Gastrocnemius medialis (tissue), 4 donors: ENCODE measurements at regions not wholly inside any gene's neighbourhood (a gene's known extent, or its start where the extent isn't known, plus 50 kb on each side); places are given as distances from the start of the nearest gene placed in this dataset.

Source experiments
- ATAC-seq, 2 donors: fragments of 150-250 bp; one replicate each; pipeline ENCODE4 v1.9.1; 2016
- DNase-seq, 2 donors: peaks; one replicate each; pipeline ENCODE4 v3.0.0-alpha.2; 2019
- H3K27ac ChIP-seq, 4 donors: fragments of 200-600 bp; sonication (generic); 1 replicate in 1 of 4; 2 replicates in 3 of 4; pipeline ENCODE4 v1.5.1; 2016 to 2018; ENCODE audit warnings: mild to moderate bottlenecking in 2 of 4, moderate library complexity in 1 of 4
- H3K27me3 ChIP-seq, 3 donors: fragments of 200-600 bp; sonication (generic) in 2 of 3; 1 replicate in 1 of 3; 2 replicates in 2 of 3; pipeline versions ENCODE4 v1.5.1 to v1.6.0; 2016 to 2019; ENCODE audit warnings: mild to moderate bottlenecking in 1 of 3, moderate library complexity in 1 of 3
- H3K36me3 ChIP-seq, 2 donors: fragments of 200-600 bp; sonication (generic) in 1 of 2; one replicate each; pipeline ENCODE4 v1.5.1; 2017 to 2018
- H3K4me1 ChIP-seq, 2 donors: fragments of 200-600 bp; sonication (generic) in 1 of 2; one replicate each; pipeline ENCODE4 v1.5.1; 2016 to 2017; ENCODE audit warnings: mild to moderate bottlenecking in 2 of 2
- H3K4me3 ChIP-seq, 4 donors: fragments of 200-600 bp; sonication (generic) in 3 of 4; 1 replicate in 1 of 4; 2 replicates in 3 of 4; pipeline ENCODE4 v1.5.1; 2016 to 2019; ENCODE audit warnings: mild to moderate bottlenecking in 2 of 4
- H3K9me3 ChIP-seq, 3 donors: fragments of 200-600 bp; sonication (generic) in 2 of 3; 1 replicate in 1 of 3; 2 replicates in 2 of 3; pipeline ENCODE4 v1.5.1; 2016 to 2019
- POLR2A ChIP-seq, 2 donors: fragments of 450-650 bp; IDR thresholded peaks; one replicate each; pipeline ENCODE4 v1.6.1; 2017; ENCODE audit warnings: antibody characterized with exemption in 2 of 2, mild to moderate bottlenecking in 2 of 2, moderate library complexity in 2 of 2
- in situ Hi-C, 4 donors: fragments of 200-750 bp; cut with MboI; loops; one replicate each; pipeline versions ENCODE4 v1.15.0 to v1.8.0; 2017; ENCODE audit warnings: low sequenced_read_pairs in 4 of 4
- intact Hi-C: fragments of 100-400 bp; cut with DNase I; formaldehyde crosslinking; loops from one replicate; pipeline ENCODE4 v1.15.1; 2023; ENCODE audit warnings: low total_unique reads
- TF ChIP-seq, protein P1 (sequence below), 5 experiments: fragments of 450-650 bp in 3 of 5; fragments of 200-600 bp in 2 of 5; sonication (generic) in 2 of 5; IDR thresholded peaks in 4 of 5; conservative IDR thresholded peaks in 1 of 5; 1 replicate in 4 of 5; 2 replicates in 1 of 5; pipeline ENCODE4 v1.5.1; 2016 to 2019; ENCODE audit warnings: antibody characterized with exemption in 5 of 5, mild to moderate bottlenecking in 3 of 5, moderate library complexity in 3 of 5

DNA sequence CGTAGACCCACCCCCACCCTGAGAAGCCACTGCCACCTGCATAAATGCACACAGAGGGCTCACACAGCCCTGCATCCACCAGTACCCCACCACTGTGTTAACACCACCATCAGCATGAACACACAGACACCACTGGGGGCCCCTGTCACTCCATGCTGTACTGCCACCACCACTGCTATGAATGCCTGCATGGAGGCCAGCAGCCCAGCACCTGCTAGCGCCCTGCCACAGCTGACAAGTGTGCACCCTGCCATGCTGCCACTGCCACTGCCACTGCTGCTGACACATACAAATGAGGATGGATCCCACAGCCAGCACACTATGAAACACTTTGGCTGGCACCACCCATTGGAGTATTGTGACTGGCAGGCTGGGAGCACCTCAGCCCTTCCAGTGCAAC is 361.0 kb downstream of the TAFA4 start:
- H3K27me3 ChIP-seq: no peaks in the 10 kb centered on the region
- TF ChIP-seq, protein P1, sequence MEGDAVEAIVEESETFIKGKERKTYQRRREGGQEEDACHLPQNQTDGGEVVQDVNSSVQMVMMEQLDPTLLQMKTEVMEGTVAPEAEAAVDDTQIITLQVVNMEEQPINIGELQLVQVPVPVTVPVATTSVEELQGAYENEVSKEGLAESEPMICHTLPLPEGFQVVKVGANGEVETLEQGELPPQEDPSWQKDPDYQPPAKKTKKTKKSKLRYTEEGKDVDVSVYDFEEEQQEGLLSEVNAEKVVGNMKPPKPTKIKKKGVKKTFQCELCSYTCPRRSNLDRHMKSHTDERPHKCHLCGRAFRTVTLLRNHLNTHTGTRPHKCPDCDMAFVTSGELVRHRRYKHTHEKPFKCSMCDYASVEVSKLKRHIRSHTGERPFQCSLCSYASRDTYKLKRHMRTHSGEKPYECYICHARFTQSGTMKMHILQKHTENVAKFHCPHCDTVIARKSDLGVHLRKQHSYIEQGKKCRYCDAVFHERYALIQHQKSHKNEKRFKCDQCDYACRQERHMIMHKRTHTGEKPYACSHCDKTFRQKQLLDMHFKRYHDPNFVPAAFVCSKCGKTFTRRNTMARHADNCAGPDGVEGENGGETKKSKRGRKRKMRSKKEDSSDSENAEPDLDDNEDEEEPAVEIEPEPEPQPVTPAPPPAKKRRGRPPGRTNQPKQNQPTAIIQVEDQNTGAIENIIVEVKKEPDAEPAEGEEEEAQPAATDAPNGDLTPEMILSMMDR (IDR thresholded peaks at IDR 0.05 in 4 of 5, conservative IDR thresholded peaks at IDR 0.05 in 1 of 5): no peak
- no peak for TF ChIP-seq POLR2A (IDR thresholded peaks at IDR 0.05)
- no peak overlapping the region for H3K27ac ChIP-seq
- no peak overlapping the region for H3K4me3 ChIP-seq
- ATAC-seq: no peak
- H3K4me1 ChIP-seq: no peaks in the 10 kb centered on the region
- DNase-seq: no peak
- intact Hi-C loops (no loop called here), in situ Hi-C loops (no loop called here)
- H3K9me3 ChIP-seq: no peaks in the 10 kb centered on the region
- no peaks in the 10 kb centered on the region for H3K36me3 ChIP-seq

DNA sequence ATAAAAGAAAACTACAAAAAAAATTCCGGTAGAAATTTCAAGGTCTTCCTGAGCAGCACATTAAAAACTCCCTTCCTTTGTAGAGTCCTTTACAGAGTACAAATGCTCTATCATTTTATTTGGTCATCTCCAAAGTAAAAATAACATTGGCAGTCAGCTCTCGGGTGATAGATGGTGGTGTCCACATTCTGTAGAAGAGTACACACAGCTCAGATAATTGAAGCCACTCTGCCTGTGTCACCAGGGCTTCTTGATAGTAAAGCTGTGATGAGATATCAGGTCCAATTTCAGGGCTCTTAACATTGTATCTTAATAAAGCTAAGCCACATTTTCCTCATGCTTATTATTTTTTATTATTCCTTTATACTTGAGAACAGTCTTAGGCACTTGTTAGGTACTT is 371.6 kb downstream of the TAFA4 start:
- Histone ChIP-seq H3K4me3 (no peak overlapping the region), H3K27me3 (no peaks in the 10 kb centered on the region), H3K36me3 (no peaks in the 10 kb centered on the region), H3K27ac (no peak overlapping the region), H3K4me1 (no peaks in the 10 kb centered on the region), H3K9me3 (no peaks in the 10 kb centered on the region)
- in situ Hi-C loops (no loop called here), intact Hi-C loops (no loop called here)
- DNase-seq (no peak), ATAC-seq (no peak)
- TF ChIP-seq POLR2A (IDR thresholded peaks at IDR 0.05): no peak
- TF ChIP-seq, protein P1 (IDR thresholded peaks at IDR 0.05 in 4 of 5, conservative IDR thresholded peaks at IDR 0.05 in 1 of 5): no peak

DNA sequence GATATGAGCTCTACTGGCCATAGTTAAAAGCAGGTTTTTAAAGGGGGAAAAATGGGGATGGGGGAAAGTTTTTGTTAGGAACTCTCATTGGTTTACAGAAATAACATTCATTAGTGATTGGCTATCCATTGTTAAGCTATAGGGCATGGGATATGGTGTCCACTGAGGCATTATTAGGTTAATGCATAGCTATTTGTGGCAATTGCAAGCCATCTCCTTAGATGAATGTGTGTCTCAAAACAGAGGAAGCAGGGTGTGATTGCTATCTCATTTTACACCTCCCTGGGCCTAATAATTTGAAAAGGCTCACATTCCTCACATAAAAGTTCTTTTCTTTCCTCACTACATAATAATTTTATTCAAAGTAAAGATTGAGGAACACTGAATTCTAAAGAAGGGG is 396.6 kb downstream of the TAFA4 start:
- TF ChIP-seq, protein P1 (IDR thresholded peaks at IDR 0.05 in 4 of 5, conservative IDR thresholded peaks at IDR 0.05 in 1 of 5): no peak
- no peak for TF ChIP-seq POLR2A (IDR thresholded peaks at IDR 0.05)
- no peaks in the 10 kb centered on the region for H3K27me3 ChIP-seq
- H3K36me3 ChIP-seq: no peaks in the 10 kb centered on the region
- in situ Hi-C loops (no loop called here), intact Hi-C loops (no loop called here)
- no peak overlapping the region for H3K27ac ChIP-seq
- DNase-seq: no peak
- H3K4me3 ChIP-seq: no peak overlapping the region
- no peak for ATAC-seq
- no peaks in the 10 kb centered on the region for H3K4me1 ChIP-seq
- H3K9me3 ChIP-seq: no peaks in the 10 kb centered on the region

DNA sequence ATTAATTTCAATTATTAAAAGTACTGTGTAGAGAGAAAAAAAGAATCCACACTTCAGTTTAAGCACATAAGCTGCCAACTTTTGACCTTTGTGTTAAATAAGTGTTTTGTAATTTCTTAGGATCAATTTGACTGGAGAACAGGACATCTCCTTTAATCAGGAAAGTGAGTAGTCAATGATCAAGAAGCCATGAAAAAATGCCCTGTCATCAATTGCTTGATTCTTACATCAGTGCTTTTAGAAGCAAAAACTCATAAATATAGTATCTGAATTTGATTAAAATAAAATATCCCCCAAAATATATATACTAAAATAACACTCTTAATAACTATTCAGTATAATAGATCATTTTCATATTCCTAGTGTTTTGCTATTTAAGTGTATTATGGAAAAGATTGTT is 409.0 kb downstream of the TAFA4 start:
- no peaks in the 10 kb centered on the region for H3K27me3 ChIP-seq
- ATAC-seq (no peak), DNase-seq (no peak)
- no peak overlapping the region for H3K27ac ChIP-seq
- intact Hi-C loops (no loop called here), in situ Hi-C loops (no loop called here)
- no peaks in the 10 kb centered on the region for H3K4me1 ChIP-seq
- H3K36me3 ChIP-seq: no peaks in the 10 kb centered on the region
- H3K4me3 ChIP-seq: no peak overlapping the region
- no peak for TF ChIP-seq POLR2A (IDR thresholded peaks at IDR 0.05)
- TF ChIP-seq, protein P1 (IDR thresholded peaks at IDR 0.05 in 4 of 5, conservative IDR thresholded peaks at IDR 0.05 in 1 of 5): no peak
- H3K9me3 ChIP-seq: no peaks in the 10 kb centered on the region

DNA sequence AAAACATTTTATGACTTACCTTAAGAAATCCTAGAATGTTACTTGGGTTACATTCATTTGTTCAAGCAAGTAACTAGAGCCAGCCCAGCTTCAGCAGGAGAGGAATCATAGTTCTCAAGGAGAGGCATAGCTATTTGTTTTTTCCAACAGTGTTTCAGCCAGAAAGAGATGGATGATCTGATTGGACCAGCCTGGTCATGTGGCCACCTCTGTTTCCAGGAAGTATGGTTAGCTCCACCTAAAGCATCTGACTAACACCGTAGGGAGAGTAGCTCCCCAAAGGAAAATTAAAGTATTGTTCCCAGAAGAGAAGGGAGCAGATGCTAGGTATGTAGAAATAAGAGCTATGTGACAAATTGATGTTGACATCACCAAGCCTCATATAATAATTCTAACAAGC is 417.1 kb downstream of the TAFA4 start:
- no peaks in the 10 kb centered on the region for H3K27me3 ChIP-seq
- no peak overlapping the region for H3K4me3 ChIP-seq
- no peak overlapping the region for H3K27ac ChIP-seq
- no peak for ATAC-seq
- TF ChIP-seq, protein P1 (IDR thresholded peaks at IDR 0.05 in 4 of 5, conservative IDR thresholded peaks at IDR 0.05 in 1 of 5): no peak
- TF ChIP-seq POLR2A (IDR thresholded peaks at IDR 0.05): no peak
- no peaks in the 10 kb centered on the region for H3K4me1 ChIP-seq
- H3K9me3 ChIP-seq: no peaks in the 10 kb centered on the region
- intact Hi-C loops: no loop called here
- DNase-seq: no peak
- in situ Hi-C loops: no loop called here
- H3K36me3 ChIP-seq: no peaks in the 10 kb centered on the region
